ENCODE measurements at regions not wholly inside any gene's neighbourhood (a gene's known extent, or its start where the extent isn't known, plus 50 kb on each side); places are given as distances from the start of the nearest gene placed in this dataset.

GRCh38 chr15:58274885-58275284 lies 136.7 kb downstream of the AQP9 start:
- Histone ChIP-seq H3K36me3 (no peaks in the 10 kb centered on the region), H3K4me3 (ENCODE audit: low read depth in 1 of 2, low read length in 1 of 2) (no peak overlapping the region), H3K27me3 (no peaks in the 10 kb centered on the region), H3K27ac (no peak overlapping the region), H3K4me1 (ENCODE audit: control insufficient read depth in 1 of 2, insufficient read depth in 1 of 2, low read depth in 1 of 2, low read length in 1 of 2) (no peaks in the 10 kb centered on the region), H3K9me3 (no peaks in the 10 kb centered on the region)
- TF ChIP-seq, protein P1, sequence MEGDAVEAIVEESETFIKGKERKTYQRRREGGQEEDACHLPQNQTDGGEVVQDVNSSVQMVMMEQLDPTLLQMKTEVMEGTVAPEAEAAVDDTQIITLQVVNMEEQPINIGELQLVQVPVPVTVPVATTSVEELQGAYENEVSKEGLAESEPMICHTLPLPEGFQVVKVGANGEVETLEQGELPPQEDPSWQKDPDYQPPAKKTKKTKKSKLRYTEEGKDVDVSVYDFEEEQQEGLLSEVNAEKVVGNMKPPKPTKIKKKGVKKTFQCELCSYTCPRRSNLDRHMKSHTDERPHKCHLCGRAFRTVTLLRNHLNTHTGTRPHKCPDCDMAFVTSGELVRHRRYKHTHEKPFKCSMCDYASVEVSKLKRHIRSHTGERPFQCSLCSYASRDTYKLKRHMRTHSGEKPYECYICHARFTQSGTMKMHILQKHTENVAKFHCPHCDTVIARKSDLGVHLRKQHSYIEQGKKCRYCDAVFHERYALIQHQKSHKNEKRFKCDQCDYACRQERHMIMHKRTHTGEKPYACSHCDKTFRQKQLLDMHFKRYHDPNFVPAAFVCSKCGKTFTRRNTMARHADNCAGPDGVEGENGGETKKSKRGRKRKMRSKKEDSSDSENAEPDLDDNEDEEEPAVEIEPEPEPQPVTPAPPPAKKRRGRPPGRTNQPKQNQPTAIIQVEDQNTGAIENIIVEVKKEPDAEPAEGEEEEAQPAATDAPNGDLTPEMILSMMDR (IDR thresholded peaks at IDR 0.05), result no peak

DNA sequence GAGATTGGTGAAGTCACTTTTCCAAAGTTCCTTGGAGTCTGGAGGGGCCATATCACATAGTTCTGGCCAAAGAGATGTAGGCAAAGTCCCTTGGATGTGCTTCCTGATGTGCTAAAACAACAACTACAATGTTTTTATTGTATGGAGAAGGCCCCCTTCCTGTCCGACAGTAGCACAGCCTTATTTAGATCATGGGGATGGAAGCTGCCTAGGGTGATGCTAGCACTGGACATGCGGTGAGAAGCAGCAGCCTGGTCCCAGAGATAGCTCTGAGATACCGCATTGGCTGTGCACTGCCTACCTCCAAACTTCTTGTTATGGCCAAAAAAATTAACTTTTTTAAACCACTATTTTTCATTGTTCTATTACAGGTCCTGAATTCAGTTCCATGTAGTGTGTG lies 137.6 kb downstream of the AQP9 start:
- H3K27ac ChIP-seq, result no peak overlapping the region
- TF ChIP-seq, protein P1 (IDR thresholded peaks at IDR 0.05), result no peak

DNA sequence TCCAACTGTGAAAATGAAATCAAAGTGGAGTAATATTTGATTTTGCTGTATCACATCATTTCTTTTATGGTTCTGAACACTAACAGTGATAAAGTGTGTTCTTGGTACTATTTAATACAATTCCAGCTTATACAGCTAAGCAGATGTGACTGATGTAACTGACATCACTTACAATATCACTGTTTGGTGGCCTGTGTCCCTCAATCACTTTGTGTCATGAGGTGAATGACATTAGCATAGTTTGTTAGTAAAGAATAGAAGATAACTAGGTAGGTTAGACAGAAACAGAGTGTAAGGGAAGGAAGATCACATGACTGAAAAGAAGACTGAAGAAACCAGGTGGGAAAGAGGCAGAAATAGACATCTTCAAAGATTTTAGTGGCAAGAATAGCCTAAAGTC lies 138.7 kb downstream of the AQP9 start:
- Histone ChIP-seq H3K4me3 (ENCODE audit: low read depth in 1 of 2, low read length in 1 of 2) (no peak overlapping the region), H3K9me3 (no peaks in the 10 kb centered on the region), H3K36me3 (no peaks in the 10 kb centered on the region), H3K27ac (no peak overlapping the region), H3K4me1 (ENCODE audit: control insufficient read depth in 1 of 2, insufficient read depth in 1 of 2, low read depth in 1 of 2, low read length in 1 of 2) (no peaks in the 10 kb centered on the region), H3K27me3 (no peaks in the 10 kb centered on the region)
- TF ChIP-seq, protein P1 (IDR thresholded peaks at IDR 0.05), result no peak

More for the DNA sequence above, 137.6 kb downstream of the AQP9 start:
- Histone ChIP-seq H3K4me1 (ENCODE audit: control insufficient read depth in 1 of 2, insufficient read depth in 1 of 2, low read depth in 1 of 2, low read length in 1 of 2) (no peaks in the 10 kb centered on the region), H3K9me3 (no peaks in the 10 kb centered on the region), H3K27me3 (no peaks in the 10 kb centered on the region), H3K36me3 (no peaks in the 10 kb centered on the region), H3K4me3 (ENCODE audit: low read depth in 1 of 2, low read length in 1 of 2) (no peak overlapping the region)

GRCh38 chr15:58277333-58277732 lies 139.2 kb downstream of the AQP9 start:
- TF ChIP-seq, protein P1 (IDR thresholded peaks at IDR 0.05), result no peak

GRCh38 chr15:58279106-58279505 lies 140.9 kb downstream of the AQP9 start:
- Histone ChIP-seq H3K4me3 (ENCODE audit: low read depth in 1 of 2, low read length in 1 of 2) (no peak overlapping the region), H3K27me3 (no peaks in the 10 kb centered on the region), H3K36me3 (no peaks in the 10 kb centered on the region), H3K4me1 (ENCODE audit: control insufficient read depth in 1 of 2, insufficient read depth in 1 of 2, low read depth in 1 of 2, low read length in 1 of 2) (no peaks in the 10 kb centered on the region), H3K27ac (no peak overlapping the region), H3K9me3 (no peaks in the 10 kb centered on the region)
- TF ChIP-seq, protein P1 (IDR thresholded peaks at IDR 0.05), result no peak

More at GRCh38 chr15:58277333-58277732, 139.2 kb downstream of the AQP9 start:
- no peaks in the 10 kb centered on the region for H3K9me3 ChIP-seq
- H3K36me3 ChIP-seq, result no peaks in the 10 kb centered on the region
- H3K4me3 ChIP-seq (ENCODE audit: low read depth in 1 of 2, low read length in 1 of 2), result no peak overlapping the region
- no peaks in the 10 kb centered on the region for H3K27me3 ChIP-seq
- H3K4me1 ChIP-seq (ENCODE audit: control insufficient read depth in 1 of 2, insufficient read depth in 1 of 2, low read depth in 1 of 2, low read length in 1 of 2), result no peaks in the 10 kb centered on the region
- no peak overlapping the region for H3K27ac ChIP-seq

DNA sequence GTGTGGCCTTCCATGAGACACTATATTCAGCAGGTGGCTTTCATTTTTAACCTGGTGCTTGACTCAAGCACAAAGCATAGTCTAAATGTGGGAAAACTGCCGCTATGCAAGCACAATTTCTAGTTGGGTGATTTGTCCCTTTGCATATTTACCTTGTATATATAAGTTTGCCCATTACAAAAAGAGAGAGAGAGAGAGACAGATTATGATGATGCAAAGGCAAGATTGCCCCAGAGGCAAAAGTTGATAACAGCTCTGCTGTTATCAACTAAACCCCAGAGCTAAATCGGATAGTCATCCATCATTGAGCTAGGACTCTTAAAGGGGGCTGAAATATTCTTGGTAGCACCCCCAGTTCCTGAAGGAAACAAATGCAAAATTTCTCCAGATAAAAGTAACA lies 141.5 kb downstream of the AQP9 start:
- TF ChIP-seq, protein P1 (IDR thresholded peaks at IDR 0.05), result no peak
- Histone ChIP-seq H3K36me3 (no peaks in the 10 kb centered on the region), H3K27me3 (no peaks in the 10 kb centered on the region), H3K9me3 (no peaks in the 10 kb centered on the region), H3K4me3 (ENCODE audit: low read depth in 1 of 2, low read length in 1 of 2) (no peak overlapping the region), H3K4me1 (ENCODE audit: control insufficient read depth in 1 of 2, insufficient read depth in 1 of 2, low read depth in 1 of 2, low read length in 1 of 2) (no peaks in the 10 kb centered on the region), H3K27ac (no peak overlapping the region)
